K562 (cell line): ENCODE measurements at regions not wholly inside any gene's neighbourhood (a gene's known extent, or its start where the extent isn't known, plus 50 kb on each side); places are given as distances from the start of the nearest gene placed in this dataset.

ENCODE experiments used
- ATAC-seq: fragments of 200-7000 bp; cut with Tn5 transposase; 3 replicates; pipeline ENCODE4 v1.9.1; 2020; ENCODE audit warnings: moderate library complexity
- BruUV-seq: library from RNA; stranded (reverse); fragments of 400-500 nt; replicated peaks from 2 replicates; lab custom pipeline; 2021; lab: Mats Ljungman, UMichigan
- CTCF ChIA-PET: fragments of 300-600 bp; formaldehyde crosslinking; extraction: SDS; loops from one replicate; lab custom pipeline; 2021; ENCODE audit warnings: low intra/inter-chr PET ratio; lab: Yijun Ruan, JAX
- POLR2A ChIA-PET: fragments of 300-600, 350-650 bp; sonication (Branson Sonifier 250); formaldehyde crosslinking; extraction: SDS; loops from one replicate; lab custom pipeline; 2021; ENCODE audit warnings: antibody characterized with exemption, inconsistent platforms; lab: Yijun Ruan, JAX
- DNase-seq, 4 experiments: peaks; one replicate each; pipeline versions ENCODE4 v3.0.0 to v3.0.0-alpha.2; 2011 to 2018; ENCODE audit warnings: low spot score in 3 of 4, mixed read lengths in 3 of 4; ENCODE audit errors: extremely low read depth in 1 of 4
- FAIRE-seq: peaks from 2 replicates; lab custom pipeline; 2011; peaks lifted over from hg19 to GRCh38; lab: Jason Lieb, UNC
- H2AFZ ChIP-seq: 2 replicates; pipeline ENCODE4 v1.6.0; 2011; ENCODE audit warnings: low read depth, low read length, control low read depth, inconsistent platforms
- H3K27ac ChIP-seq: fragments of 200-600 bp; 3 replicates; pipeline ENCODE4 v1.8.0; 2011; ENCODE audit warnings: low read depth, mild to moderate bottlenecking, control low read depth, inconsistent platforms, low read length, moderate library complexity, mixed read lengths; ENCODE audit errors: extremely low read depth
- H3K27me3 ChIP-seq, 2 experiments: fragments of 300-600 bp in 1 of 2; 2 replicates in 1 of 2; 3 replicates in 1 of 2; pipeline versions ENCODE4 v1.6.0 to v1.8.0; 2011; ENCODE audit warnings: inconsistent platforms in 2 of 2, low read length in 2 of 2, mild to moderate bottlenecking in 1 of 2, mixed read lengths in 1 of 2, moderate library complexity in 1 of 2; ENCODE audit not compliant: control insufficient read depth in 2 of 2, insufficient read depth in 2 of 2
- H3K36me3 ChIP-seq: fragments of 300-600 bp; 3 replicates; pipeline ENCODE4 v1.8.0; 2011; ENCODE audit warnings: mild to moderate bottlenecking, low read length, inconsistent platforms; ENCODE audit not compliant: control insufficient read depth, insufficient read depth
- H3K4me1 ChIP-seq, 2 experiments: fragments of 200-600 bp in 1 of 2; replicated peaks in 1 of 2; 2 replicates in 1 of 2; 3 replicates in 1 of 2; pipeline versions ENCODE4 v1.5.1 to v1.8.0; 2011; ENCODE audit warnings: inconsistent platforms in 2 of 2, low read length in 2 of 2, mild to moderate bottlenecking in 1 of 2, mixed read lengths in 1 of 2, moderate library complexity in 1 of 2; ENCODE audit not compliant: control insufficient read depth in 2 of 2, insufficient read depth in 2 of 2
- H3K4me2 ChIP-seq: 2 replicates; pipeline ENCODE4 v1.6.1; 2011; ENCODE audit warnings: low read length, control low read depth, inconsistent platforms, mixed read lengths; ENCODE audit not compliant: insufficient read depth
- H3K4me3 ChIP-seq: fragments of 200-600 bp; sonication (generic), shearing (Covaris generic); 2 replicates; pipeline ENCODE4 v1.5.1; 2016; ENCODE audit warnings: control low read depth, inconsistent platforms
- H3K79me2 ChIP-seq: fragments of 200-600 bp; 3 replicates; pipeline ENCODE4 v1.8.0; 2011; ENCODE audit warnings: low read length, inconsistent platforms; ENCODE audit not compliant: control insufficient read depth, insufficient read depth
- H3K9ac ChIP-seq, 2 experiments: 2 replicates each; pipeline versions ENCODE4 v1.6.0 to v1.6.1; 2011; ENCODE audit warnings: low read depth in 2 of 2, low read length in 2 of 2, control low read depth in 1 of 2, inconsistent platforms in 1 of 2, mild to moderate bottlenecking in 1 of 2, mixed read lengths in 1 of 2; ENCODE audit not compliant: insufficient read depth in 1 of 2
- H3K9me1 ChIP-seq: one replicate; pipeline ENCODE4 v1.6.0; 2011; ENCODE audit warnings: inconsistent platforms, mild to moderate bottlenecking, low read length, moderate library complexity; ENCODE audit not compliant: control insufficient read depth, insufficient read depth
- H3K9me3 ChIP-seq: replicated peaks from 2 replicates; pipeline ENCODE4 v1.5.1; 2011; ENCODE audit warnings: low read depth, low read length, inconsistent platforms; ENCODE audit not compliant: control insufficient read depth, insufficient read depth
- H4K20me1 ChIP-seq: replicated peaks from 2 replicates; pipeline ENCODE4 v1.6.1; 2011; ENCODE audit warnings: low read length, inconsistent platforms, mixed read lengths; ENCODE audit not compliant: control insufficient read depth, insufficient read depth
- CBX3 ChIP-seq, 2 experiments: IDR thresholded peaks; 1 replicate in 1 of 2; 2 replicates in 1 of 2; pipeline ENCODE4 v1.6.1; 2012; ENCODE audit warnings: inconsistent platforms in 2 of 2, low read length in 2 of 2, borderline replicate concordance in 1 of 2, control low read depth in 1 of 2
- DACH1 ChIP-seq: fragments of 450-650 bp; IDR thresholded peaks from 2 replicates; pipeline ENCODE4 v1.6.1; 2018; ENCODE audit not compliant: partially characterized antibody
- FOXJ3 ChIP-seq: sonication (generic); formaldehyde crosslinking; IDR thresholded peaks from 2 replicates; pipeline ENCODE4 v1.4.0; 2020; ENCODE audit warnings: mild to moderate bottlenecking, missing genetic modification reagents
- KLF16 ChIP-seq: IDR thresholded peaks from 2 replicates; pipeline ENCODE4 v1.6.1; 2016; ENCODE audit warnings: antibody characterized with exemption
- NFIC ChIP-seq: fragments of 450-650 bp; IDR thresholded peaks from 2 replicates; pipeline ENCODE4 v1.6.1; 2017; ENCODE audit warnings: mild to moderate bottlenecking, inconsistent platforms
- PHF21A ChIP-seq: fragments of 450-650 bp; IDR thresholded peaks from 2 replicates; pipeline ENCODE4 v1.6.1; 2017; ENCODE audit warnings: low read depth, borderline replicate concordance
- SOX6 ChIP-seq: fragments of 450-650 bp; IDR thresholded peaks from 2 replicates; pipeline ENCODE4 v1.6.1; 2014; ENCODE audit warnings: mild to moderate bottlenecking
- WGBS: fragments of 100-300 bp; shearing (Covaris generic); methylation state at CpG from one replicate; pipeline ENCODE4 v1.1.6; 2016; ENCODE audit warnings: low coverage, mixed read lengths; ENCODE audit not compliant: insufficient coverage; ENCODE audit errors: missing lambda C conversion rate; 5-methylcytosine and 5-hydroxymethylcytosine counted together
- in situ Hi-C: fragments of 300-500 bp; cut with MboI; formaldehyde crosslinking; loops from 4 replicates; pipeline ENCODE4 v1.15.0; 2018; ENCODE audit warnings: inconsistent platforms, mixed read lengths
- intact Hi-C: fragments of 100-400 bp; cut with micrococcal nuclease; formaldehyde crosslinking; loops from 2 replicates; pipeline ENCODE4 v1.14.2; 2022
- TF ChIP-seq, protein P1 (sequence below): fragments of 450-650 bp; formaldehyde crosslinking; IDR thresholded peaks from 2 replicates; pipeline ENCODE4 v1.4.0; 2020; ENCODE audit warnings: mild to moderate bottlenecking, moderate library complexity

- ChIA-PET CTCF (no interaction called here), POLR2A (no interaction called here)
- Histone ChIP-seq H2AFZ (no peak overlapping the region), H3K9me1 (no peaks in the 10 kb centered on the region), H3K4me1 (no peaks in the 10 kb centered on the region), H3K4me3 (no peak overlapping the region), H3K4me2 (no peak overlapping the region), H3K27me3 (no peaks in the 10 kb centered on the region), H3K9me3 (no peaks in the 10 kb centered on the region), H3K36me3 (no peaks in the 10 kb centered on the region), H3K9ac (no peak overlapping the region), H4K20me1 (no peaks in the 10 kb centered on the region), H3K79me2 (no peaks in the 10 kb centered on the region), H3K27ac (no peak overlapping the region)
- intact Hi-C loops (no loop called here), in situ Hi-C loops (no loop called here)
- DNase-seq, result no peak
- TF ChIP-seq KLF16 (no peak), DACH1 (no peak), FOXJ3 (no peak), NFIC (no peak), SOX6 (no peak), PHF21A (no peak), CBX3 (IDR thresholded peaks at IDR 0.05; ENCODE audit: borderline replicate concordance in 1 of 2, low read length in 2 of 2) (no peak)
- TF ChIP-seq, protein P1, sequence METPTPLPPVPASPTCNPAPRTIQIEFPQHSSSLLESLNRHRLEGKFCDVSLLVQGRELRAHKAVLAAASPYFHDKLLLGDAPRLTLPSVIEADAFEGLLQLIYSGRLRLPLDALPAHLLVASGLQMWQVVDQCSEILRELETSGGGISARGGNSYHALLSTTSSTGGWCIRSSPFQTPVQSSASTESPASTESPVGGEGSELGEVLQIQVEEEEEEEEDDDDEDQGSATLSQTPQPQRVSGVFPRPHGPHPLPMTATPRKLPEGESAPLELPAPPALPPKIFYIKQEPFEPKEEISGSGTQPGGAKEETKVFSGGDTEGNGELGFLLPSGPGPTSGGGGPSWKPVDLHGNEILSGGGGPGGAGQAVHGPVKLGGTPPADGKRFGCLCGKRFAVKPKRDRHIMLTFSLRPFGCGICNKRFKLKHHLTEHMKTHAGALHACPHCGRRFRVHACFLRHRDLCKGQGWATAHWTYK (CRISPR knock-in tag), result no peak
- BruUV-seq, result no TSS peak
- 0% methylated on average over 1 of the region's 1 CpG for WGBS
- no peak for ATAC-seq
- FAIRE-seq, result no peak
Measured at GRCh38 chr1:209491496-209491895, 92.0 kb upstream of the CAMK1G start.
